GM19463 (cell line): ENCODE measurements at regions not wholly inside any gene's neighbourhood (a gene's known extent, or its start where the extent isn't known, plus 50 kb on each side); places are given as distances from the start of the nearest gene placed in this dataset.

Experiments
- ATAC-seq: cut with Tn5 transposase; IDR thresholded peaks from one replicate; pipeline ENCODE4 v1.9.1; 2021; ENCODE audit warnings: mild to moderate bottlenecking, moderate library complexity; ENCODE audit not compliant: unreplicated experiment

- ATAC-seq: no peak
Measured at GRCh38 chr9:69955536-69956355, 87.9 kb upstream of the MAMDC2 start.

- ATAC-seq: no peak
Measured at GRCh38 chr9:69961843-69962242, 81.8 kb upstream of the MAMDC2 start.

- no peak for ATAC-seq
Measured at GRCh38 chr9:69963803-69964202, 79.8 kb upstream of the MAMDC2 start.

GRCh38 chr9:69964446-69964845 is 79.2 kb upstream of the MAMDC2 start:
- ATAC-seq: no peak

GRCh38 chr9:69965416-69966145 is 78.1 kb upstream of the MAMDC2 start:
- ATAC-seq: no peak

- ATAC-seq: no peak
Measured at GRCh38 chr9:69967344-69967743, 76.3 kb upstream of the MAMDC2 start.

GRCh38 chr9:69970001-69970533 is 73.6 kb upstream of the MAMDC2 start:
- no peak for ATAC-seq

- ATAC-seq: peak; percentile 66
Measured at GRCh38 chr9:69971643-69972449, 71.8 kb upstream of the MAMDC2 start.

GRCh38 chr9:69975681-69976080 is 68.0 kb upstream of the MAMDC2 start:
- ATAC-seq: no peak

- no peak for ATAC-seq
Measured at GRCh38 chr9:69976152-69976551, 67.5 kb upstream of the MAMDC2 start.

GRCh38 chr9:69980041-69980440 is 63.6 kb upstream of the MAMDC2 start:
- no peak for ATAC-seq

GRCh38 chr9:69980591-69980990 is 63.1 kb upstream of the MAMDC2 start:
- no peak for ATAC-seq

- ATAC-seq: no peak
Measured at GRCh38 chr9:69981686-69982445, 61.8 kb upstream of the MAMDC2 start.

- no peak for ATAC-seq
Measured at GRCh38 chr9:69984831-69985230, 58.8 kb upstream of the MAMDC2 start.

GRCh38 chr9:69985971-69986370 is 57.7 kb upstream of the MAMDC2 start:
- ATAC-seq: no peak

GRCh38 chr9:69986970-69987369 is 56.7 kb upstream of the MAMDC2 start:
- no peak for ATAC-seq

GRCh38 chr9:69987457-69987856 is 56.2 kb upstream of the MAMDC2 start:
- no peak for ATAC-seq

- ATAC-seq: no peak
Measured at GRCh38 chr9:69993110-69993509, 50.5 kb upstream of the MAMDC2 start.
